HCT116 (cell line): ENCODE measurements at regions not wholly inside any gene's neighbourhood (a gene's known extent, or its start where the extent isn't known, plus 50 kb on each side); places are given as distances from the start of the nearest gene placed in this dataset.

ENCODE experiments used
- CBX3 ChIP-seq: IDR thresholded peaks from 2 replicates; pipeline ENCODE4 v1.6.1; 2012; ENCODE audit warnings: low read depth
- CTCF ChIP-seq, 3 experiments: fragments of 200-600 bp in 1 of 3; sonication (generic) in 1 of 3; IDR thresholded peaks in 2 of 3; conservative IDR thresholded peaks in 1 of 3; 2 replicates each; pipeline ENCODE4 v1.5.1; 2012 to 2017; ENCODE audit warnings: low read depth in 2 of 3, low read length in 2 of 3, antibody characterized with exemption in 1 of 3, borderline replicate concordance in 1 of 3, control low read depth in 1 of 3, mild to moderate bottlenecking in 1 of 3, mixed read lengths in 1 of 3, mixed run types in 1 of 3, moderate library complexity in 1 of 3; ENCODE audit not compliant: insufficient read depth in 1 of 3
- POLR2A ChIP-seq: IDR thresholded peaks from 2 replicates; pipeline ENCODE4 v1.7.0; 2011; ENCODE audit warnings: borderline replicate concordance; ENCODE audit not compliant: insufficient read depth, insufficient read length; ENCODE audit errors: extremely low read depth
- SIN3A ChIP-seq: IDR thresholded peaks from 2 replicates; pipeline ENCODE4 v1.6.1; 2012; ENCODE audit warnings: low read depth

- TF ChIP-seq CBX3, result no peak
- TF ChIP-seq CTCF (IDR thresholded peaks at IDR 0.05 in 2 of 3, conservative IDR thresholded peaks at IDR 0.05 in 1 of 3; ENCODE audit: borderline replicate concordance in 1 of 3, insufficient read depth in 1 of 3, low read depth in 2 of 3, low read length in 2 of 3), result no peak
- TF ChIP-seq POLR2A, result no peak
- no peak for TF ChIP-seq SIN3A
These were observed 91.4 kb upstream of the NEURL1B start for GRCh38 chr5:172549696-172550095.
